GM21447 (cell line): ENCODE measurements at regions not wholly inside any gene's neighbourhood (a gene's known extent, or its start where the extent isn't known, plus 50 kb on each side); places are given as distances from the start of the nearest gene placed in this dataset.

Experiments used
- ATAC-seq: cut with Tn5 transposase; IDR thresholded peaks from one replicate; pipeline ENCODE4 v1.9.1; 2021; ENCODE audit not compliant: unreplicated experiment

- no peak for ATAC-seq
Measured at GRCh38 chr13:84917252-84917878, 881.9 kb downstream of the SLITRK6 start.

- ATAC-seq, result no peak
Measured at GRCh38 chr13:84912720-84913119, 886.5 kb downstream of the SLITRK6 start.

- ATAC-seq, result no peak
Measured at GRCh38 chr13:84910423-84910822, 888.8 kb downstream of the SLITRK6 start.

- no peak for ATAC-seq
Measured at GRCh38 chr13:84903391-84903790, 895.8 kb downstream of the SLITRK6 start.

- ATAC-seq, result no peak
Measured at GRCh38 chr13:84902243-84902642, 897.0 kb downstream of the SLITRK6 start.

- peak; percentile 70 for ATAC-seq
Measured at GRCh38 chr13:84896128-84896527, 903.1 kb downstream of the SLITRK6 start.

GRCh38 chr13:84894749-84895148 lies 904.5 kb downstream of the SLITRK6 start:
- no peak for ATAC-seq

GRCh38 chr13:84885868-84886267 lies 913.4 kb downstream of the SLITRK6 start:
- no peak for ATAC-seq

- no peak for ATAC-seq
Measured at GRCh38 chr13:84873951-84874350, 925.3 kb downstream of the SLITRK6 start.

GRCh38 chr13:84870190-84870589 lies 929.0 kb downstream of the SLITRK6 start:
- no peak for ATAC-seq

- no peak for ATAC-seq
Measured at GRCh38 chr13:84867246-84867645, 932.0 kb downstream of the SLITRK6 start.

GRCh38 chr13:84865783-84866221 lies 933.4 kb downstream of the SLITRK6 start:
- ATAC-seq, result no peak

- ATAC-seq, result no peak
Measured at GRCh38 chr13:84864341-84864740, 934.9 kb downstream of the SLITRK6 start.

GRCh38 chr13:84847107-84847506 lies 952.1 kb downstream of the SLITRK6 start:
- no peak for ATAC-seq

GRCh38 chr13:84845907-84846619 lies 953.2 kb downstream of the SLITRK6 start:
- no peak for ATAC-seq

GRCh38 chr13:84844473-84844872 lies 954.7 kb downstream of the SLITRK6 start:
- ATAC-seq, result no peak

- no peak for ATAC-seq
Measured at GRCh38 chr13:84843368-84843767, 955.9 kb downstream of the SLITRK6 start.

GRCh38 chr13:84834201-84834600 lies 951.9 kb upstream of the SLITRK1 start:
- no peak for ATAC-seq

- ATAC-seq, result no peak
Measured at GRCh38 chr13:84831666-84832657, 949.7 kb upstream of the SLITRK1 start.

- no peak for ATAC-seq
Measured at GRCh38 chr13:84823528-84823927, 941.3 kb upstream of the SLITRK1 start.

- ATAC-seq, result no peak
Measured at GRCh38 chr13:84821261-84821660, 939.0 kb upstream of the SLITRK1 start.
